Thyroid gland (tissue), 4 donors: ENCODE measurements at regions not wholly inside any gene's neighbourhood (a gene's known extent, or its start where the extent isn't known, plus 50 kb on each side); places are given as distances from the start of the nearest gene placed in this dataset.

Experiments
- POLR2A ChIP-seq, 2 donors: fragments of 450-650 bp; IDR thresholded peaks; one replicate each; pipeline ENCODE4 v1.6.1; 2017; ENCODE audit warnings: antibody characterized with exemption in 2 of 2, mild to moderate bottlenecking in 2 of 2, moderate library complexity in 1 of 2
- TF ChIP-seq, protein P1 (sequence below), 6 experiments: fragments of 200-600 bp in 3 of 6; fragments of 450-650 bp in 3 of 6; sonication (generic) in 3 of 6; IDR thresholded peaks; one replicate each; pipeline ENCODE4 v1.5.1; 2016 to 2019; ENCODE audit warnings: antibody characterized with exemption in 6 of 6, mild to moderate bottlenecking in 2 of 6, inconsistent platforms in 1 of 6, moderate library complexity in 1 of 6

- TF ChIP-seq, protein P1, sequence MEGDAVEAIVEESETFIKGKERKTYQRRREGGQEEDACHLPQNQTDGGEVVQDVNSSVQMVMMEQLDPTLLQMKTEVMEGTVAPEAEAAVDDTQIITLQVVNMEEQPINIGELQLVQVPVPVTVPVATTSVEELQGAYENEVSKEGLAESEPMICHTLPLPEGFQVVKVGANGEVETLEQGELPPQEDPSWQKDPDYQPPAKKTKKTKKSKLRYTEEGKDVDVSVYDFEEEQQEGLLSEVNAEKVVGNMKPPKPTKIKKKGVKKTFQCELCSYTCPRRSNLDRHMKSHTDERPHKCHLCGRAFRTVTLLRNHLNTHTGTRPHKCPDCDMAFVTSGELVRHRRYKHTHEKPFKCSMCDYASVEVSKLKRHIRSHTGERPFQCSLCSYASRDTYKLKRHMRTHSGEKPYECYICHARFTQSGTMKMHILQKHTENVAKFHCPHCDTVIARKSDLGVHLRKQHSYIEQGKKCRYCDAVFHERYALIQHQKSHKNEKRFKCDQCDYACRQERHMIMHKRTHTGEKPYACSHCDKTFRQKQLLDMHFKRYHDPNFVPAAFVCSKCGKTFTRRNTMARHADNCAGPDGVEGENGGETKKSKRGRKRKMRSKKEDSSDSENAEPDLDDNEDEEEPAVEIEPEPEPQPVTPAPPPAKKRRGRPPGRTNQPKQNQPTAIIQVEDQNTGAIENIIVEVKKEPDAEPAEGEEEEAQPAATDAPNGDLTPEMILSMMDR (IDR thresholded peaks at IDR 0.05): no peak
- TF ChIP-seq POLR2A (IDR thresholded peaks at IDR 0.05): no peak
Observed at GRCh38 chr18:6580401-6580800, 149.1 kb upstream of the ARHGAP28 start.
